ENCODE measurements at regions not wholly inside any gene's neighbourhood (a gene's known extent, or its start where the extent isn't known, plus 50 kb on each side); places are given as distances from the start of the nearest gene placed in this dataset.

- no peak for TF ChIP-seq CTCF (IDR thresholded peaks at IDR 0.05)
- TF ChIP-seq EP300 (IDR thresholded peaks at IDR 0.05): no peak
Measured at GRCh38 chr3:103127098-103127630, 692.3 kb downstream of the ZPLD1 start.
